ENCODE measurements at regions not wholly inside any gene's neighbourhood (a gene's known extent, or its start where the extent isn't known, plus 50 kb on each side); places are given as distances from the start of the nearest gene placed in this dataset.

DNA sequence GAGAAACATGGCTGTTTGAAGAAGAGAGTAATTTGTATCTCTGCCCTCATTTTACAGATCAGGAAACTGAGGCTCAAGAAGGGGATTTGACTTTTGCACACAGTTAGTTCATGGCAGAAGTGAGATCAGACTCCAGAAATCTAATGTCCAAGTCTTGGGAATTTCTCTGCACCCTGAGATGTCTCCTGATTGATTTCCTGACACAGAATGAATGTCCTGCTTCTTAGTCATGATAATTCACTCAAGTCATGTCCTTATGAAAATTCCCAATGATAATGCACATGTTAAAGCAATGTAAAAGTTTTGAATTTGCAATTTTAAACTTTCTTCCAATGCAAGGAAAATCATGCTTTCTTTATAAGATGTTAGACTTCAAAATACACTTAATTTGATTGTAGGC lies 105.9 kb downstream of the ACKR3 start:
- TF ChIP-seq, protein P1, sequence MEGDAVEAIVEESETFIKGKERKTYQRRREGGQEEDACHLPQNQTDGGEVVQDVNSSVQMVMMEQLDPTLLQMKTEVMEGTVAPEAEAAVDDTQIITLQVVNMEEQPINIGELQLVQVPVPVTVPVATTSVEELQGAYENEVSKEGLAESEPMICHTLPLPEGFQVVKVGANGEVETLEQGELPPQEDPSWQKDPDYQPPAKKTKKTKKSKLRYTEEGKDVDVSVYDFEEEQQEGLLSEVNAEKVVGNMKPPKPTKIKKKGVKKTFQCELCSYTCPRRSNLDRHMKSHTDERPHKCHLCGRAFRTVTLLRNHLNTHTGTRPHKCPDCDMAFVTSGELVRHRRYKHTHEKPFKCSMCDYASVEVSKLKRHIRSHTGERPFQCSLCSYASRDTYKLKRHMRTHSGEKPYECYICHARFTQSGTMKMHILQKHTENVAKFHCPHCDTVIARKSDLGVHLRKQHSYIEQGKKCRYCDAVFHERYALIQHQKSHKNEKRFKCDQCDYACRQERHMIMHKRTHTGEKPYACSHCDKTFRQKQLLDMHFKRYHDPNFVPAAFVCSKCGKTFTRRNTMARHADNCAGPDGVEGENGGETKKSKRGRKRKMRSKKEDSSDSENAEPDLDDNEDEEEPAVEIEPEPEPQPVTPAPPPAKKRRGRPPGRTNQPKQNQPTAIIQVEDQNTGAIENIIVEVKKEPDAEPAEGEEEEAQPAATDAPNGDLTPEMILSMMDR (IDR thresholded peaks at IDR 0.05; ENCODE audit: low read length), result no peak
- TF ChIP-seq EZH2 (optimal IDR thresholded peaks at IDR 0.05; ENCODE audit: low read depth, low read length), result no peak
